DMS79 (cell line): ENCODE measurements at regions not wholly inside any gene's neighbourhood (a gene's known extent, or its start where the extent isn't known, plus 50 kb on each side); places are given as distances from the start of the nearest gene placed in this dataset.

Experiments
- DNase-seq: peaks from one replicate; lab custom pipeline; 2025; lab: John Stamatoyannopoulos, UW

GRCh38 chr5:179430193-179431175 lies 85.2 kb upstream of the ADAMTS2 start:
- no peak for DNase-seq

GRCh38 chr5:179427676-179428056 lies 82.4 kb upstream of the ADAMTS2 start:
- no peak for DNase-seq

- DNase-seq, result no peak
Measured at GRCh38 chr5:179427032-179427675, 81.9 kb upstream of the ADAMTS2 start.

- DNase-seq, result no peak
Measured at GRCh38 chr5:179422908-179423481, 77.7 kb upstream of the ADAMTS2 start.

GRCh38 chr5:179422213-179422855 lies 77.1 kb upstream of the ADAMTS2 start:
- no peak for DNase-seq

GRCh38 chr5:179421144-179421901 lies 76.1 kb upstream of the ADAMTS2 start:
- DNase-seq, result no peak

- no peak for DNase-seq
Measured at GRCh38 chr5:179420476-179420875, 75.2 kb upstream of the ADAMTS2 start.

GRCh38 chr5:179418972-179419371 lies 73.7 kb upstream of the ADAMTS2 start:
- no peak for DNase-seq

- DNase-seq, result no peak
Measured at GRCh38 chr5:179417696-179418095, 72.4 kb upstream of the ADAMTS2 start.

GRCh38 chr5:179417016-179417415 lies 71.8 kb upstream of the ADAMTS2 start:
- no peak for DNase-seq

- DNase-seq, result no peak
Measured at GRCh38 chr5:179416114-179416822, 71.0 kb upstream of the ADAMTS2 start.

- no peak for DNase-seq
Measured at GRCh38 chr5:179415291-179416060, 70.2 kb upstream of the ADAMTS2 start.

- no peak for DNase-seq
Measured at GRCh38 chr5:179414459-179415261, 69.4 kb upstream of the ADAMTS2 start.

GRCh38 chr5:179413711-179414458 lies 68.6 kb upstream of the ADAMTS2 start:
- no peak for DNase-seq

- DNase-seq, result no peak
Measured at GRCh38 chr5:179413086-179413690, 67.9 kb upstream of the ADAMTS2 start.

- no peak for DNase-seq
Measured at GRCh38 chr5:179411161-179411841, 66.0 kb upstream of the ADAMTS2 start.

GRCh38 chr5:179410291-179411160 lies 65.3 kb upstream of the ADAMTS2 start:
- DNase-seq, result no peak
